ENCODE measurements at regions not wholly inside any gene's neighbourhood (a gene's known extent, or its start where the extent isn't known, plus 50 kb on each side); places are given as distances from the start of the nearest gene placed in this dataset.

DNA sequence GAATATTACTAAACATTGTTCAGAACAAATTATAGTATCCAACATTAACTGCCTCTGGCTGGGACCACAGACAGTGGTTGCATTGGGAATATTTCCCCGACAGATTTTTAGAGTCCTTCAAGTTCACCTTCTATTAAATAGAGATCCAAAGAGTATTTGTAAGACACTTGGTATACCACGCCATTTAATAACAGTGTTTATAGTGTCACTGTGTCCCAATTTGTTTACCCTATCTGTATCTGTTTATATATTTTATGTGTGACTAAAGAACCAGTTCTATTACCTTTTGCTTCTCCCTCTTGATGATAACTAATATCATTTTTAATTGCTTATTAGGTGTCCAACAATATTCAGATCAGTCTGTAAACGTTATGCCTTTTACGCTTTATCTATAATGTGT, 191.3 kb upstream of the IRX5 start:
- TF ChIP-seq, protein P1, sequence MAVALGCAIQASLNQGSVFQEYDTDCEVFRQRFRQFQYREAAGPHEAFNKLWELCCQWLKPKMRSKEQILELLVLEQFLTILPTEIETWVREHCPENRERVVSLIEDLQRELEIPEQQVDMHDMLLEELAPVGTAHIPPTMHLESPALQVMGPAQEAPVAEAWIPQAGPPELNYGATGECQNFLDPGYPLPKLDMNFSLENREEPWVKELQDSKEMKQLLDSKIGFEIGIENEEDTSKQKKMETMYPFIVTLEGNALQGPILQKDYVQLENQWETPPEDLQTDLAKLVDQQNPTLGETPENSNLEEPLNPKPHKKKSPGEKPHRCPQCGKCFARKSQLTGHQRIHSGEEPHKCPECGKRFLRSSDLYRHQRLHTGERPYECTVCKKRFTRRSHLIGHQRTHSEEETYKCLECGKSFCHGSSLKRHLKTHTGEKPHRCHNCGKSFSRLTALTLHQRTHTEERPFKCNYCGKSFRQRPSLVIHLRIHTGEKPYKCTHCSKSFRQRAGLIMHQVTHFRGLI (tag by site-specific recombination; IDR thresholded peaks at IDR 0.05), result no peak
- TF ChIP-seq, protein P2, sequence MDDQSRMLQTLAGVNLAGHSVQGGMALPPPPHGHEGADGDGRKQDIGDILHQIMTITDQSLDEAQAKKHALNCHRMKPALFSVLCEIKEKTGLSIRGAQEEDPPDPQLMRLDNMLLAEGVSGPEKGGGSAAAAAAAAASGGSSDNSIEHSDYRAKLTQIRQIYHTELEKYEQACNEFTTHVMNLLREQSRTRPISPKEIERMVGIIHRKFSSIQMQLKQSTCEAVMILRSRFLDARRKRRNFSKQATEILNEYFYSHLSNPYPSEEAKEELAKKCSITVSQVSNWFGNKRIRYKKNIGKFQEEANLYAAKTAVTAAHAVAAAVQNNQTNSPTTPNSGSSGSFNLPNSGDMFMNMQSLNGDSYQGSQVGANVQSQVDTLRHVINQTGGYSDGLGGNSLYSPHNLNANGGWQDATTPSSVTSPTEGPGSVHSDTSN (CRISPR knock-in tag; IDR thresholded peaks at IDR 0.05), result no peak
- TF ChIP-seq KLF16 (tag by site-specific recombination; IDR thresholded peaks at IDR 0.05), result no peak
- TF ChIP-seq, protein P3, sequence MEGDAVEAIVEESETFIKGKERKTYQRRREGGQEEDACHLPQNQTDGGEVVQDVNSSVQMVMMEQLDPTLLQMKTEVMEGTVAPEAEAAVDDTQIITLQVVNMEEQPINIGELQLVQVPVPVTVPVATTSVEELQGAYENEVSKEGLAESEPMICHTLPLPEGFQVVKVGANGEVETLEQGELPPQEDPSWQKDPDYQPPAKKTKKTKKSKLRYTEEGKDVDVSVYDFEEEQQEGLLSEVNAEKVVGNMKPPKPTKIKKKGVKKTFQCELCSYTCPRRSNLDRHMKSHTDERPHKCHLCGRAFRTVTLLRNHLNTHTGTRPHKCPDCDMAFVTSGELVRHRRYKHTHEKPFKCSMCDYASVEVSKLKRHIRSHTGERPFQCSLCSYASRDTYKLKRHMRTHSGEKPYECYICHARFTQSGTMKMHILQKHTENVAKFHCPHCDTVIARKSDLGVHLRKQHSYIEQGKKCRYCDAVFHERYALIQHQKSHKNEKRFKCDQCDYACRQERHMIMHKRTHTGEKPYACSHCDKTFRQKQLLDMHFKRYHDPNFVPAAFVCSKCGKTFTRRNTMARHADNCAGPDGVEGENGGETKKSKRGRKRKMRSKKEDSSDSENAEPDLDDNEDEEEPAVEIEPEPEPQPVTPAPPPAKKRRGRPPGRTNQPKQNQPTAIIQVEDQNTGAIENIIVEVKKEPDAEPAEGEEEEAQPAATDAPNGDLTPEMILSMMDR (tag by site-specific recombination; IDR thresholded peaks at IDR 0.05), result no peak
- no peak for TF ChIP-seq ZBTB1 (tag by site-specific recombination; IDR thresholded peaks at IDR 0.05)
- TF ChIP-seq ZNF664 (tag by site-specific recombination; IDR thresholded peaks at IDR 0.05), result no peak
